ENCODE measurements at regions not wholly inside any gene's neighbourhood (a gene's known extent, or its start where the extent isn't known, plus 50 kb on each side); places are given as distances from the start of the nearest gene placed in this dataset.
"Not testable (repeated sequence)": the region's sequence is repeated elsewhere in the genome, so short reads cannot be mapped to it uniquely, and the experiment has no call there.

- no peak for DNase-seq
- no peaks in the 10 kb centered on the region for H3K9me3 ChIP-seq (replicated peaks)
- H3K36me3 ChIP-seq = no peaks in the 10 kb centered on the region
- no peak overlapping the region for H3K27ac ChIP-seq
- no peak overlapping the region for H3K4me3 ChIP-seq
- no peaks in the 10 kb centered on the region for H3K27me3 ChIP-seq
- H3K4me1 ChIP-seq = no peaks in the 10 kb centered on the region
These were observed 299.1 kb upstream of the ANKRD50 start for GRCh38 chr4:125011646-125012045.

DNA sequence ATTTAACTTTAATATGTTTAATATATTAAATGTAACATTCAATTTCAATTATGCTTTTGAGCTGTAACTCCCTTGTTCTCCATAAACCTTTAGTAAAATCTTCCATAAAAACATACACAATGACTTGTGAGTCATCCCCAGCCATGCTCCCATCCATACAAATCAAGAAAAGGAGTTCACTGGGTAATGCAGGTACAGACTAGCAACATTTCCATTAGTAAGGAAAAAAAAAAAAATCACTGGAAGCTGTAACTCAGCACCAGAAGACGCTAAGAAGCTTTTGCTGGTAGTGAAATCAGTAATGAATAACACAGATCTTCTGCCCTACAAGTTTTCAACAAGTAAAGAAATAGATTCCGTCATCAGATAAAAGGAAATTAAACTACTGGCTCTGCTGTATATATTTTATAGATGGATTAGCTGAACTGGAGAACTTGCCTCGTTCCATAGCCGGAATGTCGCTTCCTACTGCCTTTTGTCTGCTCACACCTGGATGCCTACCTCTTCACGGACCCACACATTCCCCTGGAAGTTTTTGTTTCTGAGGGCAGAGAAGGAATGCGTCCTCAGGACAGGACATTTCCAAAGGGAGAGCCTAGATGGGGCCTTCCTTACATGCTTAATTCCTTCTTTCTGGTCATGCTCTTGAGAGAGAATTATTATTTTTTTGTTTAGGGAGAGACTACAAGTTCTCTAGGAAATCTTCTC is 298.4 kb upstream of the ANKRD50 start:
- Histone ChIP-seq H3K27me3 (no peaks in the 10 kb centered on the region), H3K9me3 (replicated peaks) (no peaks in the 10 kb centered on the region), H3K4me3 (no peak overlapping the region), H3K4me1 (no peaks in the 10 kb centered on the region), H3K27ac (no peak overlapping the region), H3K36me3 (no peaks in the 10 kb centered on the region)
- DNase-seq = no peak

- Histone ChIP-seq H3K27me3 (no peaks in the 10 kb centered on the region), H3K36me3 (no peaks in the 10 kb centered on the region), H3K4me1 (no peaks in the 10 kb centered on the region), H3K9me3 (replicated peaks) (no peaks in the 10 kb centered on the region), H3K27ac (no peak overlapping the region), H3K4me3 (no peak overlapping the region)
- no peak for DNase-seq
These were observed 296.1 kb upstream of the ANKRD50 start for GRCh38 chr4:125008676-125009075.

DNA sequence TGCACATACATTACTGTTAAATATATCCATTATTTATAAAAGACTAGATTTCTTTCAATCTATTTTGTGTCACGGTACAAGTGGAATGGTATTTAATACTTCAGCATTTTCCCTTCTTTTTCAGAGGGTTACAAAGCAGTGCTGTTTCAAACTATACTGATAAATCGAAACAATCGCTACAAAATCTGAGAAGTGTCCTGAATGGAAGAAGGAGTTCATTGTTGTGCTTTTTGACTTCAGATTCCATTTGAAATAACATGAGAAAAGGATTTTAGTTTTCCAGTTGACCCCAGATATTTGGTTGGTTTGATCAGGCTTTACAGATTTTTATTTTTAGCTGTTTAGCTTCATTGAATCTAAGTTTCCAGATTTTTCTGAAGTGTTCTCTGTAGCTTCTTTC is 292.1 kb upstream of the ANKRD50 start:
- no peaks in the 10 kb centered on the region; the same call in 1 of the 2 replicates for H3K27me3 ChIP-seq
- no peaks in the 10 kb centered on the region for H3K9me3 ChIP-seq (replicated peaks)
- no peak overlapping the region for H3K27ac ChIP-seq

DNA sequence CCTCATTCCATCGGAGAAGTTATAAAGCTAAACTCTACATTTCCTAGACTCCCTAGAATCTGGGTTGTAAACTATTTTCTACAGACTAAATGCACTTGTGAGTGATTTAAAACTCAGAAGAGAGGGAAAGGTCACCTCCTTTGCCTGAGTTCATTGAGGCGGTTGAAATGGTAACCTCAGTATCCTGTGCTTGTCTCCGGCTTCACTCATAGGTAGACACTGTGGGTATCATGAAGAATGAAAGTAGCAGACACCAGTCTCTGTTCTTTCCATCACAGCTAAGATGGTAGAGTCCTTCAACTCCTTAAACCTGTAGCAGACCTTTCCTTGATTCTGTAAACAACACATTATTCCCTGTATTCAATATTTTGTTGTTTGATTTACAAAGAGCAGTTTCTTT is 291.3 kb upstream of the ANKRD50 start:
- no peaks in the 10 kb centered on the region for H3K4me1 ChIP-seq
- no peaks in the 10 kb centered on the region for H3K36me3 ChIP-seq
- no peak overlapping the region for H3K4me3 ChIP-seq
- H3K27me3 ChIP-seq = no peaks in the 10 kb centered on the region; the same call in 1 of the 2 replicates
- no peak for DNase-seq
- no peak overlapping the region for H3K27ac ChIP-seq
- no peaks in the 10 kb centered on the region for H3K9me3 ChIP-seq (replicated peaks)

More for the DNA sequence above, 292.1 kb upstream of the ANKRD50 start:
- H3K4me3 ChIP-seq = no peak overlapping the region
- no peaks in the 10 kb centered on the region for H3K36me3 ChIP-seq
- H3K4me1 ChIP-seq = no peaks in the 10 kb centered on the region
- DNase-seq = no peak

DNA sequence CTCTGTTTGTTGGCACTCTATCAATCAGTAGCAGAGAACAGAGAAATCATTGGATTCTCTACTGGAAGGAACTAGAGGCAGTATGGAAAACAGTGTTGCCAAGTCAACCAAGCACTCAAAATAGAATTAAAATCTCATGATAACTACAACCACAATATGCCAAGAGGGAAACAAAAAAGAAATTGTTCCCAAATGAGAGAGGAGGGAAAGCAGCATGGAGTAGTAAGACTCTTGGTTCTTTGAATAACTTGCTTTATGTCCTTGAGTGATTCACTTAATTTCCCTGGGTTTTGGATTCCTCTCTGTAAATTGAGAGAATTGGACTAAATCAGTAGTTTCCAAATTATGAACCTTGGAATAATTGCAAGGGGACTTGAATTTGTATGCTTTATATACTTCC is 285.5 kb upstream of the ANKRD50 start:
- no peak for DNase-seq
- Histone ChIP-seq H3K27ac (no peak overlapping the region), H3K4me3 (no peak overlapping the region), H3K27me3 (no peaks in the 10 kb centered on the region; the same call in 1 of the 2 replicates), H3K36me3 (no peaks in the 10 kb centered on the region), H3K4me1 (no peaks in the 10 kb centered on the region), H3K9me3 (replicated peaks) (no peaks in the 10 kb centered on the region)

DNA sequence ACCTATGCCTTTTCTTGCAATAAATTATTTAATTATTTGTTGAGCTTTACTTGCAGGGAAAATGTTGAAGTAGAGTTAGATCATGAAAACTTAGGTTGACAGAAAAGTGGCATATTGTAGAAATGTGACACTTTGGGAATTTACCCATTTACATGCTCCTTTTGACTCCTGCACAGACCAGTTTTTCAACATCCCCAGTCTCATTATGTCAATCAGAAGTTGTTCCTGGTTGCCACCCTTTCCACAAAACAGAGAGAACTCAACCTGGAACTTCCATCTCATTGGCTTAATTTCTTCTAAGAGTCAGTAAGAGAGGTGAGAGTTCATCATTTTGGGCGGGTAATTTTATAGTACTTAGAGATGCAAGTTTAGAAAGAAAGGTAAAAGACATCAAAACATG is 284.6 kb upstream of the ANKRD50 start:
- Histone ChIP-seq H3K27ac (no peak overlapping the region), H3K36me3 (no peaks in the 10 kb centered on the region), H3K9me3 (replicated peaks) (no peaks in the 10 kb centered on the region), H3K4me3 (no peak overlapping the region), H3K27me3 (no peaks in the 10 kb centered on the region; the same call in 1 of the 2 replicates), H3K4me1 (no peaks in the 10 kb centered on the region)
- DNase-seq = no peak

DNA sequence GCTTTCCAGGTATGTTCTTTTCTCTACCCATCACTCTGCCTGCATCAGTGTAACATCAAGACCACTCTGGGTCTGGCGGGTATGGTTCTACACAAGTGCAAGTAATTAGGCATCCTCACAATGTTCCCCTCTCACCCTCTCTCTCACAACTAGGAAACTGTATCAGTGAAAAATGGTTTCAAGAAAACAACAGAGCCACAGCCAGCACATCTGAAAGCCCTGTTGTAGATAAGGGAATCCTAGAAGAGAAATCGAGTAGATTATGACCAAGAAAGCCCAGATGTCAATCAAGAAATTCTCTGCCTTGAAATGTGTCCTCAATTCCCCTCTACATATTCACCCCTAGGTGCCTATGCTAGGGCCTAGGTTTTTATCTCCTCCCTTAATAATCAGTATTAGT is 281.3 kb upstream of the ANKRD50 start:
- no peak for DNase-seq
- Histone ChIP-seq H3K36me3 (no peaks in the 10 kb centered on the region), H3K4me1 (no peaks in the 10 kb centered on the region), H3K4me3 (no peak overlapping the region), H3K27ac (no peak overlapping the region), H3K9me3 (replicated peaks) (no peaks in the 10 kb centered on the region), H3K27me3 (no peaks in the 10 kb centered on the region)

DNA sequence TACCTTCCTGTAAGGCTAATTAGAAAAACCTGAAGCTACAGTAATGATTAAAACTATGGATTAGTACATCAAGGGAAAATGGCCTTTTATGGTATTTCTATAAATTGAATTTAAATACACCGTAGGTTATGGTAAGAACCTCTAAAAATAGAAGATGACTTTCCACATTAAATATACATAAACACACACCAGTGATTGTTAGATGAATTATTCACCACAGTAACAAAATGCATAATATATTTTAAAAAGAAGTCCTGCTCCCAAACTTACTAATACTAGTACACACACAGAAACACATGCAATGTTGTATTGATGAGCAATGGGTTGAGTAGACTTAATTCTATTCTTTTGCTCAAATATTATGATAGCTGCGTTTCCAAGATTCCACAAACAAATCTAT is 277.9 kb upstream of the ANKRD50 start:
- Histone ChIP-seq H3K27ac (no peak overlapping the region), H3K36me3 (no peaks in the 10 kb centered on the region), H3K27me3 (no peaks in the 10 kb centered on the region), H3K9me3 (replicated peaks) (no peaks in the 10 kb centered on the region), H3K4me1 (no peaks in the 10 kb centered on the region), H3K4me3 (no peak overlapping the region)
- no peak for DNase-seq

GRCh38 chr4:124980276-124980752 is 267.8 kb upstream of the ANKRD50 start:
- Histone ChIP-seq H3K4me3 (no peak overlapping the region), H3K27me3 (no peaks in the 10 kb centered on the region), H3K4me1 (no peaks in the 10 kb centered on the region), H3K9me3 (replicated peaks) (no peaks in the 10 kb centered on the region), H3K27ac (no peak overlapping the region), H3K36me3 (no peaks in the 10 kb centered on the region)
- DNase-seq = no peak

DNA sequence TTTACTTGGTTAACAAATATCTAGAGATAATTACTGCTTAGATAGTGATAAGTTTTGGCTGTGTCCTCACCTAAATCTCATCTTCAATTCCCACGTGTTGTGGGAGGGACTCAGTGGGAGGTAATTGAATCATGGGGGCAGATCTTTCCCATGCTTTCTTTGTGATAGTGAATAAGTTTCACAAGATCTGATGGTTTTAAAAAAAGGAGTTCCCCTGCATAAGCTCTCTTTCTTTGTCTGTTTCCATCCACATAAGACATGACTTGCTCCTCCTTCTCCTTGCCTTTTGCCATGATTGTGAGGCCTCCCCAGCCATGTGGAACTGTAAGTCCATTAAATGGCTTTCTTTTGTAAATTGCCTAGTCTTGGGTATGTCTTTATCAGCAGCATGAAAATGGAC is 266.0 kb upstream of the ANKRD50 start:
- not testable (repeated sequence) for DNase-seq, H3K36me3 ChIP-seq

DNA sequence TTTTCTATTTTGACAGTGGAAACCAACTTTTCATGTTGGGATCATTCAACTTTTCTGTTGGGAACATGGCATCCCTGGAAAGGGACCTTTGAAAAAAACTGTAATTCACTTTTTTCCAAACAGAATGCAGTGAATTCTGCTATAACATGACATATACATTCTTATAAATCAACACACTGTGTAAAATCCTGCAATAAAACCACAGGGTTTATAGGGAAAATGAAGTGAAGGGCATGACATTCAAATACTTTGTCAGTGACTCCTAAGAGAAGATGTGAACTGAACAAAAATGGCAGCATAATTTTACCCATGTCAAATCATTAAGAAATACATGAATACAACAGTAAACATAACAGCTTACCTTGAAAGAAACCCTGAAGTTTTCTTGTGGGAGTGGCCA is 264.5 kb upstream of the ANKRD50 start:
- H3K4me1 ChIP-seq = no peaks in the 10 kb centered on the region
- no peaks in the 10 kb centered on the region for H3K9me3 ChIP-seq (replicated peaks)
- H3K27ac ChIP-seq = no peak overlapping the region
- no peaks in the 10 kb centered on the region for H3K27me3 ChIP-seq
- H3K4me3 ChIP-seq = no peak overlapping the region
- no peaks in the 10 kb centered on the region for H3K36me3 ChIP-seq
- no peak for DNase-seq

More for the DNA sequence above, 266.0 kb upstream of the ANKRD50 start:
- H3K27ac ChIP-seq; H3K9me3 ChIP-seq (replicated peaks); H3K4me1 ChIP-seq; H3K4me3 ChIP-seq; H3K27me3 ChIP-seq: not testable (repeated sequence)

GRCh38 chr4:124974152-124974551 is 261.6 kb upstream of the ANKRD50 start:
- H3K27me3 ChIP-seq = no peaks in the 10 kb centered on the region
- H3K4me1 ChIP-seq = no peaks in the 10 kb centered on the region
- peaks cover 4% of the 10 kb centered on the region; the same call in 1 of the 2 replicates for H3K9me3 ChIP-seq (replicated peaks)
- H3K36me3 ChIP-seq = no peaks in the 10 kb centered on the region
- H3K27ac ChIP-seq = no peak overlapping the region
- no peak for DNase-seq
- no peak overlapping the region for H3K4me3 ChIP-seq

DNA sequence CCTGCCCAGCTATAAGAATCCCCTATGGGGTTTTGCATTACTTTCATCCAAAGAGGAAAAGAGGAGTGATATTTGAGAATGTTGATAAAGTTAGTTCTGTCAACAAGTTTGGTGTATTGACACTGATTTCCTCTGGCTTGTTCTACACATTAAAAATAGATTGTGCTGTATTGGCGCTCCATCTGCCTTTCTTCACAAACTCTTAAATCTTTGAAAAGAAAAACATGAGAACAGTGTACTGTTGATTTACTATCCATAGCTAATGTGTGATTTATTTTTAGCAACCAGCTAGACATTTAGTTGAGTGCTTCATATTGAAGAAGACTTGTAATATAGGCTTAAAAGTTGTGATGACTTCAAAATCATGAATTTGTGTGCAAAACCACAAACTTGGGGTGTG is 261.2 kb upstream of the ANKRD50 start:
- peaks cover 4% of the 10 kb centered on the region; the same call in 1 of the 2 replicates for H3K9me3 ChIP-seq (replicated peaks)
- DNase-seq = no peak
- H3K27me3 ChIP-seq = no peaks in the 10 kb centered on the region
- H3K4me3 ChIP-seq = no peak overlapping the region
- no peaks in the 10 kb centered on the region for H3K4me1 ChIP-seq
- H3K27ac ChIP-seq = no peak overlapping the region
- H3K36me3 ChIP-seq = no peaks in the 10 kb centered on the region

GRCh38 chr4:124970011-124970410 is 257.5 kb upstream of the ANKRD50 start:
- Histone ChIP-seq H3K4me1 (no peaks in the 10 kb centered on the region), H3K9me3 (replicated peaks) (peaks cover 4% of the 10 kb centered on the region; the same call in 1 of the 2 replicates), H3K27me3 (no peaks in the 10 kb centered on the region), H3K27ac (no peak overlapping the region), H3K4me3 (no peak overlapping the region), H3K36me3 (no peaks in the 10 kb centered on the region)
- no peak for DNase-seq

GRCh38 chr4:124965497-124965891 is 253.0 kb upstream of the ANKRD50 start:
- Histone ChIP-seq H3K27me3 (no peaks in the 10 kb centered on the region), H3K4me1 (no peaks in the 10 kb centered on the region), H3K9me3 (replicated peaks) (peaks cover 4% of the 10 kb centered on the region; the same call in 1 of the 2 replicates), H3K27ac (no peak overlapping the region), H3K4me3 (no peak overlapping the region), H3K36me3 (no peaks in the 10 kb centered on the region)
- no peak for DNase-seq

Measured in SJCRH30 (cell line).